ENCODE measurements at regions not wholly inside any gene's neighbourhood (a gene's known extent, or its start where the extent isn't known, plus 50 kb on each side); places are given as distances from the start of the nearest gene placed in this dataset.

DNA sequence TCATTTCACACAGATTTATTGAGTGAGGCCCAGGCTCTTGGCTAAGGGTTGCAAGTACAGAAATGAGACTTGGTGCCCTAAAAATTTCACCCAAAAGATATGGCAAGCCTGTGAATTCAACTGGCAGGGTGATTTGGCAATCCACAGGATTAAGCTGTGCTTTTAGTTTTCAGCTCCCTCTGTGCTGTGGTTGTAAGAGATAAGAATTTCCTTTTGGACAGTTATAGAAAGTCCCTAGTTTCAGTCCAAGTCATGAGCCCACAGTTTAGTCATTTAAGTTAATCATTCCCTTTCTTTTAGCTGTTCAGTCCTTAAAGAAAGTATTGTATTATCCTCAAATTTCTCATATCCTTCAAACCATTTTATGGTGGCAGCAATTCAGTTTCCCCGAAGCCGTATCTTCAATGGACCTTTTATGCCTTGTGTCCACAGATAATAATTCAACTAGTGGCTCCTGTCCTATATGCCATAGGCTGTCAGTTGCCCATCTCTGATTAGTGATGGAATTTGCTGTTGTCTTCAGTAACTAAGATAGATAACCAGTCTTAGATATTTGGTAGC, 73.4 kb upstream of the NAMPT start:
- TF ChIP-seq, protein P1, sequence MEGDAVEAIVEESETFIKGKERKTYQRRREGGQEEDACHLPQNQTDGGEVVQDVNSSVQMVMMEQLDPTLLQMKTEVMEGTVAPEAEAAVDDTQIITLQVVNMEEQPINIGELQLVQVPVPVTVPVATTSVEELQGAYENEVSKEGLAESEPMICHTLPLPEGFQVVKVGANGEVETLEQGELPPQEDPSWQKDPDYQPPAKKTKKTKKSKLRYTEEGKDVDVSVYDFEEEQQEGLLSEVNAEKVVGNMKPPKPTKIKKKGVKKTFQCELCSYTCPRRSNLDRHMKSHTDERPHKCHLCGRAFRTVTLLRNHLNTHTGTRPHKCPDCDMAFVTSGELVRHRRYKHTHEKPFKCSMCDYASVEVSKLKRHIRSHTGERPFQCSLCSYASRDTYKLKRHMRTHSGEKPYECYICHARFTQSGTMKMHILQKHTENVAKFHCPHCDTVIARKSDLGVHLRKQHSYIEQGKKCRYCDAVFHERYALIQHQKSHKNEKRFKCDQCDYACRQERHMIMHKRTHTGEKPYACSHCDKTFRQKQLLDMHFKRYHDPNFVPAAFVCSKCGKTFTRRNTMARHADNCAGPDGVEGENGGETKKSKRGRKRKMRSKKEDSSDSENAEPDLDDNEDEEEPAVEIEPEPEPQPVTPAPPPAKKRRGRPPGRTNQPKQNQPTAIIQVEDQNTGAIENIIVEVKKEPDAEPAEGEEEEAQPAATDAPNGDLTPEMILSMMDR (IDR thresholded peaks at IDR 0.05; ENCODE audit: insufficient read depth, low read depth, low read length), result no peak
- DNase-seq (ENCODE audit: low read depth), result peak; percentile 86
- no peak overlapping the region for H3K4me3 ChIP-seq (ENCODE audit: low read depth, low read length)

GRCh38 chr7:106357675-106358074, 72.9 kb upstream of the NAMPT start:
- TF ChIP-seq, protein P1 (IDR thresholded peaks at IDR 0.05; ENCODE audit: insufficient read depth, low read depth, low read length), result no peak
- no peak overlapping the region for H3K4me3 ChIP-seq (ENCODE audit: low read depth, low read length)
- no peak for DNase-seq (ENCODE audit: low read depth)

DNA sequence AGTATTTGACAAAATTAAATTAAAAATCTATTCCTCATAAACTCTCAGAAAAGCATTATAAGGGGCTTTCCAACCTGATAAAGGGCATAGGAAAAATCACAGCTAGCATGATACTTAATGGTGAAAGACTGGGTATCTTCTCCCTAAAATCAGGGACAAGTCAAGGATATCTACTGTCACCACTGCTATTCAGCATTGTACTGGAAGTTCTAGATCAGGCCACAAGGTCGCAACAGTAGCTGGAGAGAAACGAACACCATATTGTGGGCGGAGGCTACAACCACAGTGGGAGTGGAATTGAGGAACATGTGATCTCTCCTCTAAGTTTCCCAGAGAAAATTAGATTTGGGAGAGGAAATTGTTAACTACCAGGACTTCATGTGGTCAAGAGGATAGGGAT, 70.0 kb upstream of the NAMPT start:
- H3K4me3 ChIP-seq (ENCODE audit: low read depth, low read length), result no peak overlapping the region
- TF ChIP-seq, protein P1 (IDR thresholded peaks at IDR 0.05; ENCODE audit: insufficient read depth, low read depth, low read length), result no peak
- DNase-seq (ENCODE audit: low read depth), result no peak

DNA sequence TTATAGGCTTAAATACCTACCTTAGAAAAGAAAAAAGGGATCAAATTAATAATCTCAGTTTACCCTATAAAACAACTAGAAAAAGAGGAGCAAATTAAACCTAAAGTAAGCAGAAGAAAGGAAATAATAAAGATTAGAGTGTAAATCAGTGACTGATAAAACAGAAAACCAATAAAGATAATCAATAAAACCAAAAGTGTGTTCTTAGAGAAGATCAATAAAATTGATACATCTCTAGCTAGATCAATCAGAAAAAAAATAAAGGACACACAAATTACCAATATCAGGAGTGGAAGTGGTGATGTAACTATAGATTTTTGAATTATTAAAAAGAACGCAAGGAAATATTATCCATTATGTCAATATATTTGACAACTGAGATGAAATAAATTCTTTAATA, 69.2 kb upstream of the NAMPT start:
- DNase-seq (ENCODE audit: low read depth), result no peak
- TF ChIP-seq, protein P1 (IDR thresholded peaks at IDR 0.05; ENCODE audit: insufficient read depth, low read depth, low read length), result no peak
- no peak overlapping the region for H3K4me3 ChIP-seq (ENCODE audit: low read depth, low read length)

- TF ChIP-seq, protein P1 (IDR thresholded peaks at IDR 0.05; ENCODE audit: insufficient read depth, low read depth, low read length), result no peak
- no peak overlapping the region for H3K4me3 ChIP-seq (ENCODE audit: low read depth, low read length)
- DNase-seq (ENCODE audit: low read depth), result no peak
Observed at GRCh38 chr7:106348231-106348630, 63.4 kb upstream of the NAMPT start.

DNA sequence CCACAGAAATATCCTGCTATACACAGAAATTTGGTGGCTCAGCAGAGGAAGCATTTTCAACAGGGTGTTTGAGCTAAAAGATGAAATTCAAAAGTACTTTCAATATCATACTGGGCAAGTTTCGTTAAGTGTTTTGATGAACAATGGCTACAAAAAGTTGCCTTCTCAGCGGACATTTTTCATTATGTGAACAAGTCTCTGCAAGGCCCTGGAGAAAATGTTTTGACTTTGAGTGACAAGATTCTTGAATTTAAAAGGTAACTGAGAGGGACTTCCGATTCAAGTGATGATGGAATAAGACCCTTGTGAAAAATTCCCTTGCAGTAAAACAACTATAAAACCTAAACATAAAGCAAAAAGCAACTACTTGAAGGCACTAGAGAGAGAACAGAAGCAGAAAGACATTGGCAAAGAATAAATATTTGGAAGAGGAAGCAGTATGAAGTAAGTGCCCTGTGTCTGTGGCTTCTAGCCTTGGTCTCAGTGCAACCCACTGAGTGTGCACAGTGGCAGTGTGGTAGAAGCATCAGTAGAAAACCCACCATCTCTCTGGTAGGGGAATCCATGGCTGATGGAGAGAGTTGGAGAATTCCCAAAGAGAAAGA, 62.5 kb upstream of the NAMPT start:
- H3K4me3 ChIP-seq (ENCODE audit: low read depth, low read length), result no peak overlapping the region
- TF ChIP-seq, protein P1 (IDR thresholded peaks at IDR 0.05; ENCODE audit: insufficient read depth, low read depth, low read length), result no peak
- no peak for DNase-seq (ENCODE audit: low read depth)

Measured in fibroblast of villous mesenchyme (primary cell).